Calu3 (cell line): ENCODE measurements at regions not wholly inside any gene's neighbourhood (a gene's known extent, or its start where the extent isn't known, plus 50 kb on each side); places are given as distances from the start of the nearest gene placed in this dataset.

Experiments
- BruUV-seq: library from RNA; stranded (reverse); fragments of 400-500 nt; replicated peaks from 2 replicates; lab custom pipeline; 2021; lab: Mats Ljungman, UMichigan
- CTCF ChIA-PET: fragments of 300-600 bp; sonication (Branson Sonifier 250); formaldehyde crosslinking; loops from one replicate; lab custom pipeline; 2022; ENCODE audit warnings: antibody characterized with exemption; lab: Charles Lee
- DNase-seq: peaks from one replicate; pipeline ENCODE4 v3.0.0; 2022
- H3K27ac Mint-ChIP-seq: one replicate; pipeline ENCODE4 v1.8.0; 2022; ENCODE audit warnings: mixed read lengths; ENCODE audit not compliant: unreplicated experiment
- H3K27me3 Mint-ChIP-seq: one replicate; pipeline ENCODE4 v1.8.0; 2022; ENCODE audit warnings: mixed read lengths; ENCODE audit not compliant: unreplicated experiment
- H3K36me3 Mint-ChIP-seq: one replicate; pipeline ENCODE4 v1.8.0; 2022; ENCODE audit warnings: mild to moderate bottlenecking, moderate library complexity, mixed read lengths; ENCODE audit not compliant: insufficient read depth, unreplicated experiment
- H3K4me1 Mint-ChIP-seq: one replicate; pipeline ENCODE4 v1.8.0; 2022; ENCODE audit warnings: mild to moderate bottlenecking, low read depth, mixed read lengths; ENCODE audit not compliant: unreplicated experiment
- H3K4me3 Mint-ChIP-seq: one replicate; pipeline ENCODE4 v1.8.0; 2022; ENCODE audit warnings: mild to moderate bottlenecking, low read depth, moderate library complexity, mixed read lengths; ENCODE audit not compliant: unreplicated experiment
- H3K9me3 Mint-ChIP-seq: one replicate; pipeline ENCODE4 v1.8.0; 2022; ENCODE audit warnings: low read depth, mixed read lengths; ENCODE audit not compliant: unreplicated experiment
- CTCF ChIP-seq: fragments of 200-600 bp; IDR thresholded peaks from one replicate; pipeline ENCODE4 v1.8.0; 2022; ENCODE audit warnings: antibody characterized with exemption; ENCODE audit not compliant: unreplicated experiment
- intact Hi-C: fragments of 100-400 bp; cut with micrococcal nuclease; formaldehyde crosslinking; loops from one replicate; pipeline ENCODE4 v1.10.0; 2022; ENCODE audit not compliant: unreplicated experiment

DNA sequence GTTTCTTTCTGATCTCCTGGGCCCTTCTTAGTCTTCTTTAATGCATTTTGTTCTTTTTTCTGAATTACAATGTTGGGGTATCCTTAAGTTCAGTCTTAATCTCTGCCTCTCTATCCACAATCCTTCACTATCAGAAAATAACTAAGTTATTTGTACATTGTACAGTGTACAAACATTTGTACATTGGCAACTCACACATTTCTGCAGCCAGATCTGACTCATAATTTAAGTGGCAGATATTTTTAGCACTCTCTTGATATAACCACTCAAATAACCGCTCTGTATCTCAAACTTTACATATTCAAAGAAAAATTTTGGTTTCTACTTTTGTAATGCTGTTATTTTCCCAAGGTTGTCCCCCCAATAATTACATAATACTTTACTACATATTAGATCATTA is 691.1 kb upstream of the SPRY2 start:
- CTCF ChIA-PET = no interaction called here
- DNase-seq = no peak
- Mint-ChIP-seq H3K4me3 (no peak overlapping the region), H3K4me1 (no peaks in the 10 kb centered on the region), H3K9me3 (peaks cover 1% of the 10 kb centered on the region), H3K27me3 (no peaks in the 10 kb centered on the region), H3K27ac (no peak overlapping the region), H3K36me3 (no peaks in the 10 kb centered on the region)
- no TSS peak for BruUV-seq
- TF ChIP-seq CTCF = no peak
- intact Hi-C loops = no loop called here

DNA sequence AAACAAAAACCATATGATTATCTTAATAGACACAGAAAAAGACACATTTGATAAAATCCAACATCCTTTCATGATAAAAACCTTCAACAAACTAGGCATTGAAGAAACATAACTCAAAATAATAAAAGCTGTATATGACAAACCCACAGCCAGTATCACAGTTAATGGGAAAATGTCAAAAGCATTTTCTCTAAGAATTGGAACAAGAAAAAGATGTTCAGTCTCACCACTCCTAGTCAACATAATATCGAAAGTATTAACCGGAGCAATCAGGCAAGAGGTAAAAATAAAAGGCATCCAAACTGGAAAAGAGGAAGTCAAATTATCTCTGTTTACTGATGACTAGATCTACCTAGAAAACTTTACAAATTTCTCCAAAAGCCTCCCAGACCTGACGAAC is 684.2 kb upstream of the SPRY2 start:
- no peak for TF ChIP-seq CTCF
- H3K4me1 Mint-ChIP-seq = no peaks in the 10 kb centered on the region
- BruUV-seq = no TSS peak
- DNase-seq = no peak
- intact Hi-C loops = no loop called here
- H3K9me3 Mint-ChIP-seq = no peaks in the 10 kb centered on the region
- CTCF ChIA-PET = no interaction called here
- no peaks in the 10 kb centered on the region for H3K36me3 Mint-ChIP-seq
- no peak overlapping the region for H3K4me3 Mint-ChIP-seq
- no peak overlapping the region for H3K27ac Mint-ChIP-seq
- H3K27me3 Mint-ChIP-seq = no peaks in the 10 kb centered on the region

DNA sequence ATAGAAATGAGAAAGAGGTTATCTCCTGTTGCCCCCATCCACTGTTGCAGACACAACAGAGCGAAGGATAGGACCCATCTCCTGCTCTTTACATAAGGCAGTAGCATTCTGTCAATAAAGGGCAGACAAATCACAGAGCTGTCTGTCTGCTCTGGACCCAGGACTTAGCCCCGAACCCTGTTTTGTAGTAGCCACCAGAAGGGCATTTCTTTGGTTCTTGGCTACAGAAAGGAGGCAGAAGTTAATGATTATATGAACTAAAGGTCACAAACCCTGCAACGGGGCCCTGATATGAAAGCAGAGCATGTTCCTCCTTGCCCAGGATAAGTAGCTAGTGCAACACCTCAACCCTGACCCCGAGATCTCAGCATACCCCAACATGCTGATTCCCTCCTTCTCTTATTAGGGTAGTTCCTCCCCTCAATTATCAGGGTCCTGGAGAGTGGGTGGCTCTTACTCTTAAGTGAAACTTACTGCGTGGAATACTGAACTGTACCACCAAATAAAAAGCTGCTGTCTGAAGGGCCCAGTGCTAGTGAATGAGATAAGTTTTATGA is 680.4 kb upstream of the SPRY2 start:
- Mint-ChIP-seq H3K9me3 (no peaks in the 10 kb centered on the region), H3K27ac (no peak overlapping the region), H3K4me1 (no peaks in the 10 kb centered on the region), H3K27me3 (no peaks in the 10 kb centered on the region), H3K4me3 (no peak overlapping the region), H3K36me3 (no peaks in the 10 kb centered on the region)
- no peak for DNase-seq
- CTCF ChIA-PET = no interaction called here
- TF ChIP-seq CTCF = no peak
- BruUV-seq = no TSS peak
- intact Hi-C loops = no loop called here

GRCh38 chr13:81020010-81020409 is 679.1 kb upstream of the SPRY2 start:
- no peak for DNase-seq
- Mint-ChIP-seq H3K9me3 (no peaks in the 10 kb centered on the region), H3K4me1 (no peaks in the 10 kb centered on the region), H3K36me3 (no peaks in the 10 kb centered on the region), H3K27me3 (no peaks in the 10 kb centered on the region), H3K4me3 (no peak overlapping the region), H3K27ac (no peak overlapping the region)
- intact Hi-C loops = no loop called here
- BruUV-seq = no TSS peak
- CTCF ChIA-PET = no interaction called here
- TF ChIP-seq CTCF = no peak
